Dedifferentiated amniotic fluid mesenchymal stem cell (primary cell): ENCODE measurements at regions not wholly inside any gene's neighbourhood (a gene's known extent, or its start where the extent isn't known, plus 50 kb on each side); places are given as distances from the start of the nearest gene placed in this dataset.

Source experiments
- DNase-seq: peaks from one replicate; pipeline ENCODE4 v3.0.0-alpha.2; 2016; ENCODE audit errors: extremely low spot score

DNA sequence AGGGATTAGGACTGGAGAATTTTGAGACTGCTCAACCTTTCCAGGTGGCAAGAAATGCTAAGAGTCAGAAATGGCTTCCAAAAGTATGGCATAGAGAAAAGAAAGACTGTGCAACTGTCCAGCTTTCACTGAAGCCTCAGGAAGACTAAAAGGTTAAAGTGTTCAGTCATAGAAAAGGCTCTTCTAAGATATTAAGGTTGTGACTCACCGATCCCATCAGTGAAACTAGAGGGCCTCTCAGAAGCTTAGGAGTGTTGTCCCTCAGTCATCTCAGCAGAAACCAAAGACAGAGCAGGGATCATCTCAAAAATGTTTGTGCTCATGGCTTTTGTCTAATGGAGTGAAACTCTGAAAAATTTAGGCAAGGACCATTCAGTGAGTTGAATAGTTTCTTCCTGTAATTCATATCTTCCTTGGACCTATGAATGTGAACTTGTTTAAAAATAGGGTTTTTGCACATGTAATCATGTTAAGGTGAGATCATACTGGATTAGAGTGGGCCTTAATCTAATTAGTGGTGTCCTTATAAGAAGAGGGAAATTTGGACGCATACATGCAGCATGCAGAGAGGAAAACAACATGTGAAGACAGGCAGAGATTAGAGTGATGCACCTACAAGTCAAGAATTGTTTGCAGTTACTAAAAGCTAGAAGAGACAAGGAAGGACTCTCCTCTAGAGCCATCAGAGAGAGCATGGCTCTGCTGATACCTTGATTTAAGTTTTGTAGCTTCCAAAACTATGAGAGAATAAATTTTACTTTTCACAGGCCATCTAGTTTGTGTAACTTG is 71.3 kb downstream of the RPE65 start:
- DNase-seq = no peak

DNA sequence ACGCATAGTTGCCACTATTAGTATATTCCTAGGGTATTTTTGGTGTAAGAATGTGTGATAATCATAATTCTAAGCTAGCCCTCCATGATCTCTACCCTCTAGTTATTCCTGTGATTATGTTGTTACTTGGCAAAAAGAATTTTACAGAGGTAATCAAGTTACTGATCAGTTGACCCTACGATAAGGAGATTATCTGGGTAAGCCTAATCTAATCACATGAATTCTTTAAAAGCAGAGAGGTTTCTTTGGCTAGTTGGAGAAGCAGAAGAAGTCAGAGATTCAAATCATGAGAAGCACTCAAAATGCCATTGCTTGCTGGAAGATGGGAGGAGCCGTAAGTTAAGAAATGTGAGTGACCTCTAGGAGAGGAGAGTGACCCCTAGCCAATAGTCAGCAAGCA is 72.7 kb downstream of the RPE65 start:
- no peak for DNase-seq

DNA sequence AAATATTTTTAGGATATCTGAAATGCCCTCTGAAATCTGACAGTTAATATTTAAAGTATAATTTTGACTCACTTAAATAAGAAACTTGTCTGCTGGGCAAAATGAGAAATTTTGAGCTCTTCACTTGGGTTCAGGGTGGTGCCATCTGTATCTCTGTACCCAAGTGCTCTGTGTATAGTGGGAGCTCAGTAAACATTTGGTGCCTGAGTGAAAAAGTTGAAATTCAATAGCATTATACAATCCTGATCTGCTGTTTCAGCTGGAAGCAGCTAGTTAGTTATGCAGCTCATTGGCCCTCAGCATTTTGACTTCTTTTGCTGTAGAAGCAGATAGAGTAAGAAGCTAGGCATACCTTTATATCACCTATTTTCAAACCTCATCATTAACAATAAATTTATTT is 73.3 kb downstream of the RPE65 start:
- DNase-seq = no peak

DNA sequence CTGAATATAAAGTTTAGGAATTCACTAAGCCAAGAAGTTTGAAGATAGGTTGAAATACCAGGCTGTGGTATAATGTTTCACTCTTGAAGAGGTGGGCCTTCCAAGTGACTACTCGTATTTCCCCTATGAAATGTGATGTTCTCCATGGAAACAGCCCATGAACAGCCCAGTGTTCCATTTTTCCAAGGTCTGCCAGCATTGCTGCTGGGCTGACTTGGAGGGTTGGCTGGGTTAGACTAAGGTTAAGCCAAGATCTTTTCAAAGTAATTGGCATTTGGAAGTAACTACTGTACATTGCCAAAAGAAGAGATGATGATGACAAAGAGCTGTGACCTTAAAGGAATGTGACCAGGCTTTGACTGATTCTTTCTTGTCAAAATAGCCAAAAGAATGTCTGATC is 73.8 kb downstream of the RPE65 start:
- no peak for DNase-seq

DNA sequence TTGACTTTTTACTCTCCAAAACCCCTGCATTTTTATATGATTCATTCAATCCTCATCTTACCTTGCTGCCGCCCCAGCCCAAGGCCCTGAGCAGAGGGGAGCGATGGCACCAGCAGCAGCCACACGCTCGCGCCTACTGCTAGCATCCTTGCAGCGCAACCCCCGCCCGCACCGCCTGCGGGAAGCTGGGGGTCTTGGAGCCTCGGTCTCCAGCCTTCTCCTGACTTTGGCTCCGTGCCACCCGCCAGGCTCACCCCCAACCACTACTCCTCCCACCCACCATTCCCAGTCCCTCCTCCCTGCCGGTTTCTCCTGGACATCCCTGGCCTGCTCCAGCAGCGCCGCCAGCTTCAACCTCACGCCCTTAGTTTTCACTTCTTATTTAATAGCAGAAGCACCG is 76.6 kb downstream of the RPE65 start:
- no peak for DNase-seq

DNA sequence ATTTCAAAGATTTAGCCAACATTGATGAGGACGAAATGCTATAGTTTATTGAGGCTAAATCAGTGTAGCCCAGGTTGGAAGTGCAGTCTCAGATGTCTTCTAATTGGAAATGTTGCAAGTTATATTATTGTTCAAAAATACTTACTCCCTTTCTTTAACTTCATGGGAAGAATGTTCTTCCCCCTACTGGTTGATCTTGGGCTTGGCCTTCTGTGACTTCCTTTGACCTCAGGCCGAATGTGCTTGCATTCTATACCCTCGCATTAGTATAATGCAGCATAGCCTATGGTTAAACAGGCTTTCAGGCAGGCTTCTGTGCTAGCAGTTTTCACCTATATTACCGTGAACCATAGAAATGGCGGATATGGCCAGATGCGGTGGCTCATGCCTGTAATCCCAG is 77.3 kb downstream of the RPE65 start:
- no peak for DNase-seq

DNA sequence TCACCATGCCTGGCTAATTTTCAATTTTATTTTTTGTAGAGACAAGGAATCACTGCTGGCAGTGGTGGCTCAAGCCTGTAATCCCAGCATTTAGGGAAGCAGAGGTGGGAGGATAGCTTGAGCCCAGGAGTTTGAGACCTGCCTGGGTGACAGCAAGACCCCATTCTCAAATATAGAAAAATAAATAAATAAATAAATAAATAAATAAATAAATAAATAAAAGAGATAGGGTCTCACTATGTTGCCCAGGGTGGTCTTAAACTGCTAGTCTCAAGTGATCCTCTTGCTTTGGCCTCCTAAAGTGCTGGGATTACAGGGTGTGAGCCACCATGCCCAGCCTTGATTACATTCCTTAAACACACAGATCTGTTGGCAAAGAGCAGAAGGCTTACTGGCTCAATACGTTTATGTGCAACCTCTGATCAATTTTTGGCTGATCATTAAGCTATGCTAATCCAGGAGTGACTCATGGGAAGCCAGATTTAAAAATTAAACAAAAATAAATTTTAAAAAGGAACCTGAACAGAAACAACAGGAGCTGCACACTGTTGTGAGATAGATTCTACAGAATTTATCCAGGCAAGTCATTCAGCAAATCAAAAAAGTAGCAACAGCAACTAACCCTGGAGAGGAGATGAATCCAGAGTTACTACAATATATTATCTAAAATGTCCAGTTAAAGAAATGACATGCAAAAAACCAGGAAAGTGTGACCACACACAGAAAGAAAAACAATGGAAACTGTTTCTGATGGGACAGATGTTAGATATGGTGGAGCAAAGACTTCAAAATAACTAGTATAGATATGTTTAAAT is 79.4 kb downstream of the RPE65 start:
- DNase-seq = no peak

DNA sequence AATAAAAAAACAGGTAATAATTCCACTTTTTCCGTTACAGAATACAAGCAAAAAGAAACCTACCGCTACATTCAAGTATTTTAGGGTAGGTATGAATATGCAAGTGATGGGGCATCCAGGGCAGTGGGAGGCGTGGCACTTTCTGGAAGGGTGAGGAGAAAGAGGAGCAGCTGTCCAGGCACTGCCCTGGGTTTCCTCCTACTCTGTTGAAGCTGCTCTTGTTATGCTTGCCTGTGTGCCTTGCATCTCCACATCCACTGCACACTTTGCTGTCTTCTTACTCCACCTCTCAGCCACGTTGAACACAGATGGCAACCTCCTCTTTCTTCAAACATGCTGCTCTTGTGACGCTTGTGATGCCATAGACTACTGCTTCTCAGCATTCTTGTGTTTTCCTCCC is 83.2 kb downstream of the RPE65 start:
- no peak for DNase-seq

DNA sequence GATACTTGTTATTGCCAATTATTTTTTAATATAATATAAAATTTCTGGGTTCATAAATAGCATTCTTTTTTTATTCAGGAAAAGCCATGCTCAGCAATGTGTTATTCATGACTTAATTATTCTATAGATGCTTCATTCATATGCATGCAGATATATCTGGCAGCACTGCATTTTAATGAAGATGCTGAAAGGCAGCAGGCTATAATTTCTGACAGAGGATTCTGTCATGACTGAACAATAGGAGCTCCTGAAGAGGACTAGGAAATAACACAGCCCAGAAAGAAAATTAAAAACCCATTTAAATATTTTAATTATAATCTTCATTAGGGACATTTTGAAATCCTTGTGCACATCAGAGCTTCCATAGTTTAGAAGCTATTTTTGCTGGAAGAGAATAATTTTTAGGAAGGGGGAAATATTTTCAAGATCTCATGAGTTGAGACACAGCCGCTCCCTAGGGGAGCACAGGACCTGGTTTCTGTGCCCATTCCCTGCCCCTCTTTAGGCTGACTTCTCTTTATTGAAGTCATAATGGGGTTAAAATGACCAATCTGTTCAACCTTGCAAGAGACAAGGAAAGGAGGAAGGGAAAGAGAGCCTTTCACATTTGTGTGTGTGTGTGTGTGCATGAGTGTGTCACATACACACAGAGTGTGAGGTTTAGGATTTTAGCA is 83.9 kb downstream of the RPE65 start:
- no peak for DNase-seq

DNA sequence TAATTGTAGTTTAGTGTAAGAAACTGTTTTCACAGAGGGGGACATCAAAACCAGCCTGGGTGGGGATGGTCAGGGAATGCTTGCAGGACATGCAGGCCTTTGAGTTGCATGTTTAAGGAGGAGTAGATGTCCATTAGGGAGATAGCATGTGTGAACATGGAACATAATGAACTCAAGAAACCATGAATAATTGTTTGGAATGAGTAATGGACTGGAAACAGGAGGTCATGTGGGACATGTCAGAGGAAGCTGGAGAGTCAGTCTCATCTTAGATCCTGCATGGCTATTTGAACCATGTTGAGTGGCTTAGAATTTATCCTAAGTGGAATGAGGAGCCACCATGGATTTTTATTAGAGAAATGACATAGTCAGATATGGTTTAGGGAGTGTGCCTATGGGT is 86.4 kb downstream of the RPE65 start:
- DNase-seq = no peak

DNA sequence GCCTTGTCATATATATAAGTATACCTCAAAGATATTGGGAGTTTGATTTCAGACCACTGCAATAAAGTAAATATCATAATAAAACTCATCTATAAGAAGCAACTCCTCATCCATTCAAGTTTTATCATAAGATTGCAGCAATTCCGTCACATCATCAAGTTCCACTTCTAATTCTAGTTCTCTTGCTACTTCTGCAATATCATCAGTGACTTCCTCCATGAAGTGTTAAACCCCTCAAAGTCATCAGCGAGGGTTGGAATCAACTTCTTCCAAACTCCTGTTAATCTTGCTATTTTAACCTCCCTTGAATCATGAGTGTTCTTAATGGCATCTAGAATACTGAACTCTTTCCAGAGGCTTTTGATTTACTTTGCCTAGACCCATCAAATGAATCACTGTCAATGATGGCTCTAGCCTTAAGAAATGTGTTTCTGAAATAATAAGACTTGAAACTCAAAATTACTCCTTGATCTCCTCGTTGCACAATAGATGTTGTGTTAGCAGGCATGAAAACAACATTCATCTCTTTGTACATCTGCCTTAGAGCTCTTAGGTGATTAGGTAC is 88.3 kb downstream of the RPE65 start:
- no peak for DNase-seq

DNA sequence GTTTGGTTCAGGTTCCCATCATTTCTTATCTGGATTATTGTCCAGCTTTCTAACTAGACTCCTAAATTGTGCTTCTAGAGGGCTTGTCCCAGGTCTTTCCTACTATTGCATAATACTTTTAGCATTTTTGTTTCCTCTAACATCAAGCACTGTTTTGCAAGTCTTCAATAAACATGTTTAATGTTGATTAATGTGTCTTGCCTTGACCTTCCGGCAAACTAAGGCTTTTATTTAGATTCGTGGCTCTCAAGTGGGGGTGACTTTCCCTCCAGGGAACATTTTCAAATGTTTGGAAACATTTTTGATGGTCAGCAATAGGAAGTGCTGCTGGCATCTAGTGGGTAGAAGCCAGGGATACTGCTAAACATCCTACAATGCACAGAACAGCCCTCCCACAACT is 90.7 kb downstream of the RPE65 start:
- DNase-seq = no peak

DNA sequence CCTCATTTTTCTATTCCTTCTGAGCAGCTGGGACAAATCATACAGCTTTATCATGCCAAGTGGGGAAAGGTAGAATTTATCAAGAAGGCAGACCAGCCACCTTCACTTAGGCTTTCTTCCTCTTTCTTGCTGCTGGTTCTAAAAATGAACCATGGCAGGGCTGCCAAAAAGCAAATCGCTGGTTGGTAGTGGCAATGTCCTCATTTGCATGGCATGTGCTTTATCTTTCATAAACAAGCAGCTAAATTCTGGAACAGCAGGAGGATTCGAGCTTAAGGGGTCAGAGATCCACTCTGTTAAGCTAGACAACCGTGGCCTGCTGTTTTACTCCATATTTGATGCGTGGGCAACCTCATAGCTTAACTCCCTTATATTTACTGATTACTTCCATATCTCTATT is 91.3 kb downstream of the RPE65 start:
- DNase-seq = no peak

DNA sequence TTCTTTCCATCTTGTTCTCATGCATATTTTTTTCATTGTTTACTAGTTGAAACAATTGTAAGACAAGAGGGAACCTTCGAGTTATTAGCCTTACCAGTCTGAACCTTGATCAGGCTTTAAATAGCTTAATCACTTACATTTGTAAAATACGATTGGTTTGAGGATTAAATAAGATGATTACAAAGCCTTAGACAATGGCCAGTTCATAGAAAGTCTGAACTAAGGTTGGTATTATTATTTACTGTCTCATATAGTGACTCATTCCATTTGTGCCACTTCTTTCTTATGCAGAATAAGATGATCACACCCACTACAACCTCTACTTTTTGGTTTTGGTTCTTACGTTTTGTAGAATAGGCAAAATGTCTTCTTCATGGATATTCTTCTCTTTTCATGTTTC is 94.1 kb downstream of the RPE65 start:
- no peak for DNase-seq

DNA sequence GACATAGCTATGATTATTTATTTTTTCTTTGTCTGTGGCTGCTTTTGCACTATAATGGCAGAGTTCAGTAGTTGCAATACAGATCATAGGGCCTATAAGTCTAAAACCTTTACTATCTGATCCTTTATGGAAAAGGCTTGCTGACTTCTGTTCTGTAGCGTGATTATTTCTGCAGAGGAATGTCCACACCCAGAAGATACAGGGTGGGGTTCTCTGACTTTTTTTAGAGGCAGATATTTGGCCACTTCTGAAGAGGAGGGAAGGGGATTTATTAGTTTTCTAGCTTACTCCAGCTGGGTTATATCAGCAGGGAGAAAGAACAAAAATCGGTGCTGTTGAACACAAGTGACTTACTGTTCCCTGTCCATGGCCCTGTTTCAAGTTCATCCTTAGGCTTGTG is 97.6 kb downstream of the RPE65 start:
- DNase-seq = no peak

DNA sequence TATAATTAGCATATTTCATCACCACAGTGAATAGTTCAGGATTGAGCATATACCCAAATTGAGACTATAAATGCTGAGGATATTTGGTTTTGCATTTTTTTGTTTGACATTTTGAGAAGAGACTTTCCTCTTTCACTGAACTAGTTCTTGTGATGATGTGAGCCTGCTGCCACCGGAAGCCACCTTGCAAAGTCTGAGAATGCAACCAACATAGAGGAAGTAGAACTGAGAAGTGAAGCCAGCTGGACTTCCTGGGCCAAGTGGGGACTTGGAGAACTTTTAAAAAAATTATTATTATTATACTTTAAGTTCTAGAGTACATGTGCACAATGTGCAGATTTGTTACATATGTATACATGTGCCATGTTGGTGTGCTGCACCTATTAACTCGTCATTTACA is 102.3 kb downstream of the RPE65 start:
- DNase-seq = no peak

DNA sequence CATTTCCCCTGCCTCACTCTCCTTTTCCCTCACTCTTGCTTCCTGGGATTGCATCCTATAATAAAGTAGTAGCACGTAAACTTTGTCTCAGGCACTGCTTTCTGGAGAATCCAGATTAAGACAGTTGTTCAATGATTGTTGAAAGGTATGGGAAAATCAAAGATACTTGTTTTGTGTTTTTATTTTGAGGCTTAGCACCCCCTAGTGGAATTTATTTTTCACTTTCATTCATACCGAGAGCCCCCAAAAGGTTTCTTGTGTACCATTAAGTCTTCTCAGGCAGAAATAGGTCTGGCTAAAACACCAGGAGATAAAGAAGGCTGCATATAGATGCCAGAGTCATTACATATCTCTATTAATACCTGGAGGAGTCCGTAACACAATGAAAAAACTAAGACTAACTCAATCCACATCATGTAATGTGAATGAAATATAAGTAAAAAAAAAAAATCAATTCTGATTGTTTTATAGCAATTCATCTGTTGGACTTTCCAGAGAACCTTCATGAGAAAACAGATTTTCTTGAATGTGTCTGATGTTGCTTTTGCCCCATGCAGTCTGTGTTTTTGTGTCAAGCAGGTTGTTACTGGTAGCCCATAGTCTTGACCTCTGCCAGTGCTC is 103.5 kb downstream of the RPE65 start:
- no peak for DNase-seq

DNA sequence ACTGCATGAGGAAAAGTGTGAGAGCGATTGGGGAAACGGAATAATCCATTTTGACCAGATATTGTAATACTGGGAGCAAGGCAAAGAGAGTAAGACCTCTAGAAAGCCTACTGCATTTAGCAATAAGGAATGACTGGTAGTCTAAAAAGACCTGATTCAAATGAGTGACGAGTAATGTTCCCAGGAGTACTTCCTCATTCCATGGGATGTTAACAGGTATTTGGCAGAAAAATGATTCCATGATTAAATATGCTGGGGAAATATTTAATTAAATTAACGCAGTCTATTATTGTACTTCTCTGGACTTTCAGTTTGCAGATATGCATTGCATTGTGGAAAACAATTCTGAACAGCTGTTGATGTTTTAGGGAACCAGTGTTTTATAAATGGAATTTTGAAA is 105.5 kb downstream of the RPE65 start:
- no peak for DNase-seq

DNA sequence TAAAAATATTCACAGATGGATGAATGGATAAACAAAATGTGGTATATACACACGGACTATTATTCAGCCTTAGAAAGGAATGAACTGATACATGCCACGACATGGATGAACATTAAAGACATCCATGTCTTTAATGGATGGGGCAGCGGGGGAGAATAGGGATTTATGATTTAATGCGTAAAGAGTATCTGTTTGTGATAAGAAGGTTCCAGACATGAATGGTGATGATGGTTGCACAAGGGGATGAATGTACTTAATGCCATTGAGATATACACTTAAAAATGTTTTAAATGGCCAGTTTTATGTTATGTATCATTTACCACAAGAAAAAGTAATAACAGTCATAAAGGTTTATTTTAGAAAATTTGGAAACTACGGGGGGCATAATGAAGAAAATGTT is 108.6 kb upstream of the WLS start:
- no peak for DNase-seq

DNA sequence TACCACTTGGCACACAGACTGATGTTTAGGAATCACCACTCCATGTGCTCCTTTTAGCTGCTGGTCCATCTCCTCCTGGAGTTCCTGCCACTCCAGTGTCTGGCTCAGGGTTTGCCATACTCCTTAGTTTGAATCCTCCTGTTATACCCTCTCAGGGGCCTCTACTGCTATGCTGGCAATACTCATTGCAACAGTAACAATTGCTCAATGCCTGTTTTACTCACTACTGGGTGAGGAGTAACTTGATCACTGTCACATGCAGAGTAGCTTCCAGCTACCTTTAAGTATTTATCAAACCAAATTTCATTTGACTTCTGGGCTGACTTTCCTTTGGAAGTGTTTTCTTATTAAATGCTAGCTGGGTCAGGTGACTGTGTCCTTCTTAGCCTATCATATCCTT is 107.2 kb upstream of the WLS start:
- DNase-seq = peak; percentile 86

DNA sequence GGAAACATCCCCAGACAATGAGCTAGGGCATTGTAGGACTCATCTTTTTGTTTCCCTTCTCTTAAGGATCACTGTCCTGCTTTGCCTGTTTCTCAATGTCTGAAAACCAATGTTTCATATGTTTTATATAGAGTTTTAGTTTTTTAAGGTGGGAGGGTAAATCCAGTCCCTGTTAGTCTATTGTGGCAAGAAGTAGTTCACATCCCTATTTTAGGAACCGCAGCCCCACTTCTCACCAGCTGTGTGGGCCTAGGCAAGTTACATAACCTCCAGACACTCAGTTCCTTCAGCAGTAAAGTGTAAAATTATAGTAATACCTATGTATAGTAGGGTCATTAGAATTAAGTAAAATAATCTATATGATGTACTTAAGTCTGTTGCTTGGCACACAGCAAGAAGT is 105.8 kb upstream of the WLS start:
- DNase-seq = no peak

DNA sequence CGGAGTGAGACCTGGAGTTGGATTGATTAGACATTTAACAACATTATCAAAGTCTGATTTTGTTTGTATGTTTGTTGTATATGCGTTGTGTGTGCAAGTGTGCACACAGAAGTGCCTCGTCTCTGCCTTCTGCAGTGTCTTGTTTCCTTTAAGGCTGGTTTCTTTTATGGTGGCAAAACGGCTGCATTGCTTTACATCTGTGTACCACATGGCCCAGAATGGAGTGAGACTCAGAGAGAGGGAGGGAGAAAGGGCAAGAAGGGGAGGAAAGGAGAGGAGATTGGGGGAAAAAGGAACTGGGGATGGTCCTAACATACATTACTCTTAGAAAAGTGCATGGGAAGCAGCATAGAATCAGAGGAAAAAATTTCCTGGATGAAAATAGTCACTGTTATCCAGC is 99.7 kb upstream of the WLS start:
- DNase-seq = no peak
